Chondrocyte (in vitro differentiated cells): ENCODE measurements at regions not wholly inside any gene's neighbourhood (a gene's known extent, or its start where the extent isn't known, plus 50 kb on each side); places are given as distances from the start of the nearest gene placed in this dataset.

Experiments used
- DNase-seq: peaks from one replicate; pipeline ENCODE4 v3.0.0; 2021; ENCODE audit warnings: mixed read lengths, low spot score
- H3K27ac Mint-ChIP-seq: one replicate; pipeline ENCODE4 v1.8.0; 2021; ENCODE audit warnings: mild to moderate bottlenecking, moderate library complexity, mixed read lengths; ENCODE audit not compliant: unreplicated experiment
- H3K27me3 Mint-ChIP-seq: 2 replicates; pipeline ENCODE4 v1.8.0; 2021; ENCODE audit warnings: low read depth, mixed read lengths
- H3K36me3 Mint-ChIP-seq: 2 replicates; pipeline ENCODE4 v1.8.0; 2021; ENCODE audit warnings: low read depth, mixed read lengths
- H3K4me1 Mint-ChIP-seq: 2 replicates; pipeline ENCODE4 v1.8.0; 2021; ENCODE audit warnings: low read depth, mild to moderate bottlenecking, mixed read lengths
- H3K4me3 Mint-ChIP-seq: one replicate; pipeline ENCODE4 v1.8.0; 2021; ENCODE audit warnings: mild to moderate bottlenecking, moderate library complexity, mixed read lengths; ENCODE audit not compliant: unreplicated experiment
- H3K9me3 Mint-ChIP-seq: 2 replicates; pipeline ENCODE4 v1.8.0; 2021; ENCODE audit warnings: low read depth, mixed read lengths
- TF ChIP-seq, protein P1 (sequence below): fragments of 200-600 bp; sonication (generic); IDR thresholded peaks from 2 replicates; pipeline ENCODE4 v1.5.0; 2021; ENCODE audit warnings: antibody characterized with exemption, mild to moderate bottlenecking, moderate library complexity

- no peak overlapping the region for H3K4me3 Mint-ChIP-seq
Measured at GRCh38 chr18:70643812-70644211, 355.0 kb downstream of the SOCS6 start.

DNA sequence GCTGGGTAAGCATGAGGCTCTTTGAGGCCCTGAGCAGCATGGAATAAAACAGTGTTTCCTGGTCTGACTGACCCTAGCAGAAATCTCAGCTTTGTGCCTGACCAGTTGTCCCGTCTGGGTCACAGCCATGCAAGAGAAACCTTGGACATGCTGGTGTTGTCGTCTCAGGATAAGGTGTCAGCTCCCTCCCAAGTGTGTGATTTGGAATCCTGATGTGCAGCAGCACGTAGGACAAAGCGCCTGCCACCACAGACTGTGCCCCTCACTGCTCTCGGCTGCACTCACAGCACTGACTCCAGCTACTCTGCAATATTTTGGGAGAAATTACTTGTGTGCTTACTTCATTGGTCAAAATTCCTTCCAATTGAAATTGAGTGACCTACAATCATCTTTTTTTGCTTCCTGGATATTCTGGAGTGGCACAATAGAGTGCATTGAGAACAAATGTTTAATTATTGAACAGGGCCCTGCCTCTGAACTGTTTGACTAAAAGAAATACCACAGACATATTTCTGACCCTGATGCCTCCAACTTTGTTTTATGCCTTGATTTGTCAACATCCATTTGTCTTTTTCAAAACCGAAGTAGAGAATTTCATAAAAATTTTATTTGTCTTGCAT, 352.4 kb downstream of the SOCS6 start:
- TF ChIP-seq, protein P1, sequence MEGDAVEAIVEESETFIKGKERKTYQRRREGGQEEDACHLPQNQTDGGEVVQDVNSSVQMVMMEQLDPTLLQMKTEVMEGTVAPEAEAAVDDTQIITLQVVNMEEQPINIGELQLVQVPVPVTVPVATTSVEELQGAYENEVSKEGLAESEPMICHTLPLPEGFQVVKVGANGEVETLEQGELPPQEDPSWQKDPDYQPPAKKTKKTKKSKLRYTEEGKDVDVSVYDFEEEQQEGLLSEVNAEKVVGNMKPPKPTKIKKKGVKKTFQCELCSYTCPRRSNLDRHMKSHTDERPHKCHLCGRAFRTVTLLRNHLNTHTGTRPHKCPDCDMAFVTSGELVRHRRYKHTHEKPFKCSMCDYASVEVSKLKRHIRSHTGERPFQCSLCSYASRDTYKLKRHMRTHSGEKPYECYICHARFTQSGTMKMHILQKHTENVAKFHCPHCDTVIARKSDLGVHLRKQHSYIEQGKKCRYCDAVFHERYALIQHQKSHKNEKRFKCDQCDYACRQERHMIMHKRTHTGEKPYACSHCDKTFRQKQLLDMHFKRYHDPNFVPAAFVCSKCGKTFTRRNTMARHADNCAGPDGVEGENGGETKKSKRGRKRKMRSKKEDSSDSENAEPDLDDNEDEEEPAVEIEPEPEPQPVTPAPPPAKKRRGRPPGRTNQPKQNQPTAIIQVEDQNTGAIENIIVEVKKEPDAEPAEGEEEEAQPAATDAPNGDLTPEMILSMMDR: no peak
- Mint-ChIP-seq H3K27me3 (peaks cover 9% of the 10 kb centered on the region), H3K36me3 (no peaks in the 10 kb centered on the region), H3K4me1 (no peaks in the 10 kb centered on the region), H3K9me3 (peaks cover 10% of the 10 kb centered on the region), H3K4me3 (no peak overlapping the region), H3K27ac (no peak overlapping the region)
- no peak for DNase-seq

More at GRCh38 chr18:70643812-70644211, 355.0 kb downstream of the SOCS6 start:
- H3K27me3 Mint-ChIP-seq: peaks cover 9% of the 10 kb centered on the region
- TF ChIP-seq, protein P1: no peak
- peaks cover 7% of the 10 kb centered on the region for H3K9me3 Mint-ChIP-seq
- no peak for DNase-seq
- H3K4me1 Mint-ChIP-seq: no peaks in the 10 kb centered on the region
- no peaks in the 10 kb centered on the region for H3K36me3 Mint-ChIP-seq
- H3K27ac Mint-ChIP-seq: no peak overlapping the region

DNA sequence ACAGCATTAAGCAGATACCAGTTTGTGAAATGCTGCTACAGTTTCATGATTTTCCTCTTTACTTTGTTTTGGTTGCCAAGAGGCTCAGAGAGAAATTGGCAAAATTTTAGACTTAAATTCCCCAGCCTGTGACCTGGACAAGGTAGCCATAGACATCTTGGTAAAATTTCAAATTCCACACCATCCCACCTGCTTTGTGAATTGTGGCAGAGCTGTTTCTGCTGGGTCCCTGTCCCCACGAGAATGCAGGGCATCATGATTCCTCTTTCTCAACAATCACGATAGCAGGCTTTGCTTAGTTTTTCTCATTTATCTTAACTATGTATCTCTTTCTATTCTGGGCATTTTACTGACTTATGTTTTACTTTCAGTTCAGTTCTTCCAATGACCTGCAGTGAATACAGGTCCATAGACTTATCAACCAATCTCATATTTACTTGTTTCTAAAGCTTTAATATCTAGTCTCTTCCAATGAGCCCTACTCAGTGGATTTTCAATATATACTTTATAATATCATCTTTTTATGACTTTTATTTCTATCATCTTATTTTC, 351.6 kb downstream of the SOCS6 start:
- Mint-ChIP-seq H3K4me1 (no peaks in the 10 kb centered on the region), H3K9me3 (peaks cover 10% of the 10 kb centered on the region), H3K4me3 (no peak overlapping the region), H3K27ac (no peak overlapping the region), H3K27me3 (peaks cover 9% of the 10 kb centered on the region), H3K36me3 (no peaks in the 10 kb centered on the region)
- DNase-seq: no peak
- TF ChIP-seq, protein P1: no peak

- no peaks in the 10 kb centered on the region for H3K36me3 Mint-ChIP-seq
- no peak for DNase-seq
- no peak overlapping the region for H3K4me3 Mint-ChIP-seq
- H3K27ac Mint-ChIP-seq: no peak overlapping the region
- TF ChIP-seq, protein P1: no peak
- H3K4me1 Mint-ChIP-seq: no peaks in the 10 kb centered on the region
- peaks cover 10% of the 10 kb centered on the region for H3K9me3 Mint-ChIP-seq
- peaks cover 4% of the 10 kb centered on the region for H3K27me3 Mint-ChIP-seq
Measured at GRCh38 chr18:70636991-70637390, 348.1 kb downstream of the SOCS6 start.

GRCh38 chr18:70634576-70635147, 345.8 kb downstream of the SOCS6 start:
- Mint-ChIP-seq H3K9me3 (peaks cover 10% of the 10 kb centered on the region), H3K4me1 (no peaks in the 10 kb centered on the region), H3K27ac (no peak overlapping the region), H3K4me3 (no peak overlapping the region), H3K36me3 (no peaks in the 10 kb centered on the region), H3K27me3 (peaks cover 4% of the 10 kb centered on the region)
- TF ChIP-seq, protein P1: no peak
- no peak for DNase-seq
